IMR-90 (cell line): ENCODE measurements at regions not wholly inside any gene's neighbourhood (a gene's known extent, or its start where the extent isn't known, plus 50 kb on each side); places are given as distances from the start of the nearest gene placed in this dataset.

ENCODE experiments used
- ATAC-seq: fragments of 200-7000 bp; cut with Tn5 transposase; 2 replicates; pipeline ENCODE4 v1.9.1; 2020; ENCODE audit warnings: low read depth, mild to moderate bottlenecking, moderate library complexity
- BruUV-seq: library from RNA; stranded (reverse); fragments of 400-500 nt; replicated peaks from 2 replicates; lab custom pipeline; 2021; lab: Mats Ljungman, UMichigan
- CTCF ChIA-PET: fragments of 300-600 bp; formaldehyde crosslinking; extraction: SDS; loops from one replicate; lab custom pipeline; 2021; ENCODE audit warnings: antibody characterized with exemption; lab: Yijun Ruan, JAX
- POLR2A ChIA-PET: fragments of 300-600 bp; sonication (Branson Sonifier 250); formaldehyde crosslinking; loops from one replicate; lab custom pipeline; 2022; ENCODE audit warnings: antibody characterized with exemption; ENCODE audit not compliant: unreplicated experiment; lab: Charles Lee
- DNase-seq: peaks from one replicate; pipeline ENCODE4 v3.0.0; 2013
- H2AFZ ChIP-seq: replicated peaks from 2 replicates; pipeline ENCODE3; 2013; ENCODE audit warnings: low read length, mild to moderate bottlenecking; ENCODE audit not compliant: poor library complexity
- H2AK5ac ChIP-seq: 2 replicates; pipeline ENCODE4 v1.6.1; 2013; ENCODE audit warnings: low read depth, low read length, inconsistent platforms
- H2AK9ac ChIP-seq: replicated peaks from 2 replicates; pipeline ENCODE3; 2013; ENCODE audit warnings: mild to moderate bottlenecking, low read depth, low read length, moderate library complexity; ENCODE audit not compliant: poor library complexity
- H2BK120ac ChIP-seq: 2 replicates; pipeline ENCODE4 v1.6.1; 2013; ENCODE audit warnings: low read depth, low read length, inconsistent platforms
- H2BK15ac ChIP-seq: 3 replicates; pipeline ENCODE4 v1.6.1; 2013; ENCODE audit warnings: low read depth, low read length, inconsistent platforms
- H2BK20ac ChIP-seq: 2 replicates; pipeline ENCODE4 v1.6.1; 2013; ENCODE audit warnings: low read depth, mild to moderate bottlenecking, inconsistent platforms, low read length, moderate library complexity
- H2BK5ac ChIP-seq: 2 replicates; pipeline ENCODE4 v1.6.1; 2013; ENCODE audit warnings: mild to moderate bottlenecking, low read depth, low read length, inconsistent platforms; ENCODE audit not compliant: poor library complexity, severe bottlenecking
- H3K14ac ChIP-seq: replicated peaks from 2 replicates; pipeline ENCODE4 v1.6.1; 2013; ENCODE audit warnings: low read depth, low read length, inconsistent platforms
- H3K18ac ChIP-seq: 2 replicates; pipeline ENCODE4 v1.6.1; 2013; ENCODE audit warnings: low read depth, low read length, control low read depth
- H3K23ac ChIP-seq: 2 replicates; pipeline ENCODE4 v1.6.1; 2013; ENCODE audit warnings: low read depth, low read length, inconsistent platforms
- H3K27ac ChIP-seq: 2 replicates; pipeline ENCODE4 v1.5.1; 2013; ENCODE audit warnings: mild to moderate bottlenecking, control low read depth, low read length; ENCODE audit not compliant: insufficient read depth
- H3K27me3 ChIP-seq: 2 replicates; pipeline ENCODE4 v1.6.1; 2013; ENCODE audit warnings: low read length; ENCODE audit not compliant: control insufficient read depth, insufficient read depth
- H3K36me3 ChIP-seq: 2 replicates; pipeline ENCODE4 v1.6.1; 2013; ENCODE audit warnings: low read length, mixed read lengths; ENCODE audit not compliant: control insufficient read depth, insufficient read depth
- H3K4ac ChIP-seq: 2 replicates; pipeline ENCODE4 v1.6.1; 2013; ENCODE audit warnings: low read depth, low read length, inconsistent platforms
- H3K4me1 ChIP-seq: 2 replicates; pipeline ENCODE4 v1.6.1; 2013; ENCODE audit warnings: low read length, mixed read lengths; ENCODE audit not compliant: control insufficient read depth, insufficient read depth
- H3K4me2 ChIP-seq: 2 replicates; pipeline ENCODE4 v1.6.1; 2013; ENCODE audit warnings: low read depth, mild to moderate bottlenecking, control low read depth, low read length, moderate library complexity
- H3K4me3 ChIP-seq: 2 replicates; pipeline ENCODE4 v1.5.1; 2013; ENCODE audit warnings: low read depth, mild to moderate bottlenecking, control low read depth, low read length, moderate library complexity; ENCODE audit not compliant: insufficient read depth
- H3K56ac ChIP-seq: 2 replicates; pipeline ENCODE4 v1.6.1; 2013; ENCODE audit warnings: low read length, inconsistent platforms; ENCODE audit not compliant: insufficient read depth; ENCODE audit errors: extremely low read depth
- H3K79me1 ChIP-seq, 2 experiments: 2 replicates each; pipeline ENCODE4 v1.6.1; 2013; ENCODE audit warnings: low read length in 2 of 2, inconsistent platforms in 1 of 2, low read depth in 1 of 2
- H3K9ac ChIP-seq: 2 replicates; pipeline ENCODE4 v1.6.1; 2013; ENCODE audit warnings: low read depth, low read length, control low read depth
- H3K9me1 ChIP-seq: 2 replicates; pipeline ENCODE4 v1.6.1; 2013; ENCODE audit warnings: low read length, inconsistent platforms; ENCODE audit not compliant: insufficient read depth
- H3K9me3 ChIP-seq: 2 replicates; pipeline ENCODE4 v1.6.1; 2013; ENCODE audit warnings: low read length; ENCODE audit not compliant: control insufficient read depth, insufficient read depth
- H4K20me1 ChIP-seq: 2 replicates; pipeline ENCODE4 v1.6.1; 2013; ENCODE audit warnings: low read length, inconsistent platforms; ENCODE audit not compliant: insufficient read depth
- H4K5ac ChIP-seq: 2 replicates; pipeline ENCODE4 v1.6.1; 2013; ENCODE audit warnings: mild to moderate bottlenecking, low read depth, low read length, control low read depth
- H4K8ac ChIP-seq, 2 experiments: 2 replicates each; pipeline ENCODE4 v1.6.1; 2013; ENCODE audit warnings: low read depth in 2 of 2, low read length in 2 of 2, control low read depth in 1 of 2, inconsistent platforms in 1 of 2
- H4K91ac ChIP-seq: 2 replicates; pipeline ENCODE4 v1.6.1; 2013; ENCODE audit warnings: low read depth, low read length, inconsistent platforms; ENCODE audit not compliant: insufficient read depth
- CEBPB ChIP-seq: IDR thresholded peaks from 2 replicates; pipeline ENCODE4 v1.6.1; 2012; ENCODE audit warnings: low read depth, low read length, improper control_type of control experiment
- WGBS, 2 experiments: methylation state at CpG; one replicate each; pipeline versions ENCODE4 v1.1.5 to v1.1.7; 2013; ENCODE audit warnings: missing lambda C conversion rate in 2 of 2; ENCODE audit not compliant: insufficient read length in 1 of 2; ENCODE audit errors: extremely low coverage in 2 of 2; 5-methylcytosine and 5-hydroxymethylcytosine counted together
- dilution Hi-C: fragments of 300-500 bp; cut with HindIII; formaldehyde crosslinking; loops from one replicate; pipeline ENCODE4 v1.14.3; 2018; ENCODE audit warnings: low sequenced_read_pairs; ENCODE audit not compliant: unreplicated experiment
- in situ Hi-C: fragments of 300-500 bp; cut with MboI; formaldehyde crosslinking; loops from 3 replicates; pipeline ENCODE4 v1.14.3; 2019; ENCODE audit warnings: low sequenced_read_pairs, inconsistent platforms, mixed read lengths
- intact Hi-C: fragments of 100-400 bp; cut with micrococcal nuclease; formaldehyde crosslinking; loops from 2 replicates; pipeline ENCODE4 v1.10.0; 2022

- BruUV-seq = no TSS peak
- no peak for DNase-seq
- H3K23ac ChIP-seq = no peak overlapping the region
Measured at GRCh38 chr3:164522073-164522763, 556.1 kb downstream of the SI start.

More at GRCh38 chr3:164522073-164522763, 556.1 kb downstream of the SI start:
- no peak overlapping the region for H3K4me3 ChIP-seq
- ATAC-seq = no peak
- no peak overlapping the region for H4K91ac ChIP-seq
- TF ChIP-seq CEBPB = no peak
- no peaks in the 10 kb centered on the region for H3K36me3 ChIP-seq
- H2AK5ac ChIP-seq = no peak overlapping the region
- no peak overlapping the region for H2BK5ac ChIP-seq
- H3K27me3 ChIP-seq = no peaks in the 10 kb centered on the region
- no CpG with 5 or more reads among the region's 6 CpGs for WGBS, 2 experiments
- no peak overlapping the region for H4K5ac ChIP-seq
- no peaks in the 10 kb centered on the region for H3K9me1 ChIP-seq
- H3K14ac ChIP-seq = no peak overlapping the region
- no peak overlapping the region for H3K4ac ChIP-seq
- no peak overlapping the region for H2BK15ac ChIP-seq
- no peak overlapping the region for H2AFZ ChIP-seq
- no peak overlapping the region for H2BK20ac ChIP-seq
- no peak overlapping the region for H3K27ac ChIP-seq
- intact Hi-C loops (no loop called here), dilution Hi-C loops (no loop called here), in situ Hi-C loops (no loop called here)
- H3K4me2 ChIP-seq = no peak overlapping the region
- H2BK120ac ChIP-seq = no peak overlapping the region
- ChIA-PET CTCF (no interaction called here), POLR2A (no interaction called here)
- no peak overlapping the region for H3K9ac ChIP-seq
- H2AK9ac ChIP-seq = no peak overlapping the region
- peaks cover 30% of the 10 kb centered on the region for H3K9me3 ChIP-seq
- H3K79me1 ChIP-seq = no peaks in the 10 kb centered on the region
- H3K18ac ChIP-seq = no peak overlapping the region
- H4K8ac ChIP-seq = no peak overlapping the region
- no peaks in the 10 kb centered on the region for H3K4me1 ChIP-seq
- no peaks in the 10 kb centered on the region for H4K20me1 ChIP-seq
- no peak overlapping the region for H3K56ac ChIP-seq
